LHCN-M2 (cell line): ENCODE measurements at regions not wholly inside any gene's neighbourhood (a gene's known extent, or its start where the extent isn't known, plus 50 kb on each side); places are given as distances from the start of the nearest gene placed in this dataset.
"Not testable (repeated sequence)": the region's sequence is repeated elsewhere in the genome, so short reads cannot be mapped to it uniquely, and the experiment has no call there.

Experiments
- DNase-seq: peaks from one replicate; pipeline ENCODE4 v3.0.0-alpha.2; 2012; ENCODE audit warnings: low read depth

DNA sequence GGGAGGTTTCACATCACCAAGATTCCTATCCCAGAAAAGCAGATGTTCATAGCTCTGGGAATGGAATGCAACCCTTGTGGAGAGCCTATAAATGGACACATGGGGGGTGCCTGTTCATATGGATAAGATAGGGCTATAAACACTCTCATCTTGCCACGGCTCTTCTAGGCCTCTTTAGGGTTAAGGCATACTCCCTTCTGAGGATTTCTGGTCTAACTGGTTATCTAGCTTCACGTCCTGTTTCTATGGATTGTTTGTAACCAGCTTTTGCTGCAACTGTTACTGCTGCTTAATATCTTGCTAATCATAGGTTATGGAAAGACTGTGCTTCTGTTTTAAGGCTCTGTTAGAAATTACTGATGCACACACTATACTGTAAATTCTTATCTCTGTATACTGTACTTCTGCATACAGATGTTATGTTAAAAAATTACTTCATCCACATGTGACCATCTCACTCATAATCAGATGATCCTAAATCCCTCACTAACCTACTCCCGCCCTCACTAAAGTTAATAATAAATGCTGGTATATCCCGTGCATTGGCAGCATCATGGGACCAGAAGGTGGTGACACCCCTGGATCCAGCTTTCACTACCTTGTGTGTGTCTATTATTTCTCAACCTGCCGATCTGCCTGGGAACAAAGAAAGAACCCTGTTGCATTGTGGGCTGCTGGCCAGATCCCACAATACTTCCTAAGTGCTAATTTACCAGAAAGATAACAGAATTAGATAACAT is 68.7 kb downstream of the PRKAB2 start:
- DNase-seq, result not testable (repeated sequence)

DNA sequence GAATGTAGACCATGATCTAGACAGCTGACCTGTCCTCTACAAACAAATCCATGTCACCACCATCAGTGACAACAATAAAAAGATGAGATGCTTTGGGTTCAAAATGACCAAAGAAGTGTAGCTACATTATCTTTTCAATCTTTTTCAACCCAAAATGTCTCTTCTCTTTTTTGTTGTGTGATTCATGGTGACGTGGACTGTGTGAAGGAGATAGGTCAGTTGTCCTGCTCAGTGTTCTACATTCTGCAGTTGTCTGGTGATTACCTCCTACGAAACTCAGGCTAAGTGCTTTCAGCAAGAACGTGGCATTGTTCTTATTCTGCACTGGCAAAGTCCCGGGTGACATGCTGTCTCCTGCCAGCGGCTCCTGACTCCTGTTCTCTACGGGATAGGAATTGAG is 73.1 kb downstream of the PRKAB2 start:
- DNase-seq, result peak; percentile 32

DNA sequence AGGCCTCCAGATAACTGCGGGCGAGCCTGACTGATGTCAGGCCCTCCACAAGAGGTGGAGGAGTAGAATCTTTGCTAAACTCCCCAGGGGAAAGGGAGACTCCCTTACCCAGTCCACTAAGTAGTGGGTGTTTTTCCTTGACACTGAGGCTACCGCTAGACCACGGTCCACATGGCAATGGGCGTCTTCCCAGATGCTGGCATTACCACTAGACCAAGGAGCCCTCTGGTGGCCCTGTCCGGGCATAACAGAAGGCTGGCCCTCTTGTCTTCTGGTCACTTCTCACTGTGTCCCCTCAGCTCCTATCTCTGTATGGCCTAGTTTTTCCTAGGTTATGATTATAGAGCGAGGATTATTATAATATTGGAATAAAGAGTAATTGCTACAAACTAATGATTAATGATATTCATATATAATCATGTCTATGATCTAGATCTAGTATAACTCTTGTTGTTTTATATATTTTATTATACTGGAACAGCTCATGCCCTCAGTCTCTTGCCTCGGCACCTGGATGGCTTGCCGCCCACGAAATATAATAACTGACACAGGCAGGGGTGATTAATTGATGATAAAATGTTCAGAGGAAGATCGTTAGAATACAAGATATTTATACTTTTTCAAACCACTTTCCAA is 73.8 kb downstream of the PRKAB2 start:
- peak; percentile 29 for DNase-seq

DNA sequence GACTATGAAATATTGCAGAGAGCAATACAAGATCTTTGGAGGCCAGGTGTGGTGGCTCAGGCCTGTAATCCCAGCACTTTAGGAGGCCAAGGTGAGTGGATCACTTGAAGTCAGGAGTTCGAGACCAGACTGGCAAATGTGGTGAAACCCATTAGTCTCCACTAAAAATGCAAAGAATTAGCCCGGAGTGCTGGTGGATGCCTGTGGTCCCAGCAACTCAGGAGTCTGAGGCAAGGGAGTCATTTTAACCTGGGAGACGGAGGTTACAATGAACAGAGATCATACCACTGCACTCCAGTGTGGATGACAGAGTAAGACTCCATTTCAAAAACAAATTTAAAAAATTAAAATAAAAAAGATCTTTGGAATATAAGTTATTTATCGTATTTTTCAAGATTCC is 76.6 kb downstream of the PRKAB2 start:
- no peak for DNase-seq

DNA sequence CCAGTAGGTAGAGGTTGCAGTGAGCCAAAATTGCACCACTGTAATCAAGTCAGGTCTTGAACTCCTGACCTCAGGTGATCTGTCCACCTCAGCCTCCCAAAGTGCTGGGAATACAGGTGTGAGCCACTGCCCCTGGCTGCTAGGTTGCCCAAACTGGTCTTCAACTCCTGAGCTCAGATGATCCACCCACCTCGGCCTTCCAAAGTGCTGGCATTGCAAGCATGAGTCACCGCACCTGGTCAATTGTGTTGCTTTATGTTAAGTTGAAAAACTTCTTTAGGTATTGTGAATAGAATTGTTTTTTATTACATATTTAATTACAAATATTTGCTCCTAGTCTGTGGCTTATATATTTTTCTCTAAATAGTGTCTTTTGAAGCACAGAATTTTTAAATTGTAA is 80.5 kb downstream of the PRKAB2 start:
- DNase-seq, result no peak

DNA sequence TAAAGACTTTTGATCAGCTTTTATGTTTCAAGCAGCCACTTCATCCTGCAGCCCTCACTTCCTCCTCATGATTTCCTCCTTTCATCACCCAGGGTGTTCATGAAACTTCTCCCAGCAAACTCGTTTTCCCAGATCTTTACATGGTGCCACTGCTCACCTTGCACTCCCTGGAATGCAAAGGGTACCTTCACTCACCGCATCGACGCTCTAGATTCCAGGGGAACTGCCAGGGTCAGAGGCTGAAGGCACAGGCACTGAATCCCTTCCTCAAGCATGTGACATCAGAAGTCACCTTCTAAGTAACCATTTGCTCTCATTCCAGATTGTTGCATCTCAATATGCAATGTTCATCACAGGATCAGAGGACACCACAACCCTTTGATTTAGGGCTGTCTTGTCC is 82.8 kb downstream of the PRKAB2 start:
- no peak for DNase-seq

DNA sequence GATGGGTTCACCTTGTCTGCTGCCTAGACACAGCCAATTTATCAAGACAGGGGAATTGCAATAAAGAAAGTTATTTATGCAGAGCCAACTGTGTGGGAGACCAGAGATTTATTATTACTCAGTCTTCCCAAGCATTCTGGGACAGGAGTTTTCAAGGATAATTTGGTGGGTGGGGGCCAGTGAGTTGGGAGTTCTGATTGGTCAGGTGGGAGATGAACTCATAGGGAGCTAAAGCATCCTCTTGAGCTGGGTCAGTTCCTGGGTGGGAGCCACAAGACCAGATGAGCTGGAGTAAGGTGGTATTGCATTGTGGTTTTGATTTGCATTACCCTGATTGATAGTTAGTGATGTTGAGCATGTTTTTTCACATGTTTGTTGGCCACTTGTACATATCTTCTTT is 86.1 kb downstream of the PRKAB2 start:
- no peak for DNase-seq

DNA sequence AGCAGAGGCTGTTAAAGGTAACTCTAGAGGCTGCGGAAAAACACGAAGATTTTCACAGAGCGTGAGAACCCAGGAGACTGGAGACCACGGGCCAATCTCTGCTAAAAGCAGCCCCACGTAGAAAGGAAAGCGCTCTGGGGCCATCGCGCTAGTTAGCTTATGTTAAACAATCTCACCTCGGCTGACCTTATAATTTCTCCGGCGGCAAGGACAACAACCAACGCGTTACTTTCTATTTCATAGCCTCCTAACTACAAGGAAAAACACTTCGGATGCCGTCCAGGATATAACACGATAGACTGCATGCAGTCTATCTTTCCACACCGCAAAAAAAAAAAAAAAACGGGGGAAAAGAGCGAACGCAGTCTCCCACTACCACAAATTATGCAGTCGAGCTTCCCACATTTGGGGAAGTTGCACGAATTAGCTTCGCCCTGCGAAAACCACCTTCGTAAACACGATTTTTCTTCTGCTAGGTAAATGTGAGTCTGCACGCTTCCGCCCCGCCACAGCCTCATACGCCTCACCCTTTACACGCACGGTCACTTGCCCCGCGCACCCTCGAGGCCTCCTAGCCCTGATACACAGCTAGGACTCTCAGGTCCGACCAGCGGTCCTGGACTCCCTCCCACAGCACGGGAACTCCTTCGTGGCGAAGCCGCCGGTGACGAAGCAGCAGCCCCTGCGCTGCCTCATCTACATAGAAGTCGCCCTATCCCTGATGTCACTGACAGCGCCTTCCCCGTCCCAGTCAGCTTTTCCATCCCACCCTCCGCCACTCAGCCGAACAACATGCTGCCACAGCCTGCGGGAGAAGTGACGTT is 87.8 kb downstream of the PRKAB2 start:
- DNase-seq, result peak; percentile 94

DNA sequence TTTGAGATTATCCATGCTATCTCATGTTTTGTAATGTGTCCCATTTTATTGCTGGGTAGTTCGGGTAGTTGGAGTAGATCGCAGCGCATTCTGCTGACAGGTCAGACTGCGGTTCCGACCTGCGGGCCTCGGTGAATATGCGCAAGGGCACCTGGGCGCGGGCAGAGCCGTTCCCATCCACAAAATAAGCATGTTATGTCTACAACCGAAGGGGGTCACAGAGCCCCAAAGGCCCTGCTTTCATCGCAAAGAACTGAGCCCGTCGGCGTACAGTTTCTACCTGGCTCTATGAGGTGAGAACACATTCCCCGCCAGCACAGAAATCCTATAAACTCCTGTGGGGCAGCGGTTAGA is 88.4 kb downstream of the PRKAB2 start:
- DNase-seq, result no peak

DNA sequence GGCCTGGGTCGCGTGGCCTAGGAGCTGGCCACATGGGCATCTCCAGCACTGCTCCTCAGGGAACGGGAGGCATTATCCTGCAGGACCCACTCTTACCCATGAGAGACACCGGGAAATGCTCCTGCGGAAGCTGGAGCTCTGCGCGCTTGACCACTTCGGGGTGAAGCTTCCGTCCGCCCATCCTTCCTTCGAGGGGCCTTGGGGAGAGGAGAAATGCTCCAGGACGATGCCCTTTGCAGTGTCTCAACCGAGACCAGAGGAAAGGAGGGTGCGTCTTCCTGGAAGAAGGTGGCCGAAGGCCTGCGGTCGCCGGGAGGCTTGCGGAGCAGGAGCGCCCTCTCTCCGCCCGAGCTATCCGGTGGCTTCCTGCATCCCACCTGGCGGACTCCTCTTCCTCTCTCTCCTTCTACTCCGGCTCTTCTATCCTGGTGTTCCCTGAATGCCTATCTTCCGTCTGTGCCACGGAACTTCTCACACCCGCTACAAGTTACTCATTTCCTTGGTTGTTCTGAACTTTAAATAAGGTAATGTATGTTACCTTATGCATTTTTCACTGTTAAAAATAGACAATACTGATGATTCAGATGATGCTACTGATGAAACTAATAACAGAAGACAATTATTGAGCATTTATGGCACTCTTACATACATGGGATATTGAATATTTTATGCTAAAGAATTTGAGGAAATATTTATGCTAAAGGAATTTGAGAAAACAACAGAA is 91.4 kb downstream of the PRKAB2 start:
- DNase-seq, result no peak

DNA sequence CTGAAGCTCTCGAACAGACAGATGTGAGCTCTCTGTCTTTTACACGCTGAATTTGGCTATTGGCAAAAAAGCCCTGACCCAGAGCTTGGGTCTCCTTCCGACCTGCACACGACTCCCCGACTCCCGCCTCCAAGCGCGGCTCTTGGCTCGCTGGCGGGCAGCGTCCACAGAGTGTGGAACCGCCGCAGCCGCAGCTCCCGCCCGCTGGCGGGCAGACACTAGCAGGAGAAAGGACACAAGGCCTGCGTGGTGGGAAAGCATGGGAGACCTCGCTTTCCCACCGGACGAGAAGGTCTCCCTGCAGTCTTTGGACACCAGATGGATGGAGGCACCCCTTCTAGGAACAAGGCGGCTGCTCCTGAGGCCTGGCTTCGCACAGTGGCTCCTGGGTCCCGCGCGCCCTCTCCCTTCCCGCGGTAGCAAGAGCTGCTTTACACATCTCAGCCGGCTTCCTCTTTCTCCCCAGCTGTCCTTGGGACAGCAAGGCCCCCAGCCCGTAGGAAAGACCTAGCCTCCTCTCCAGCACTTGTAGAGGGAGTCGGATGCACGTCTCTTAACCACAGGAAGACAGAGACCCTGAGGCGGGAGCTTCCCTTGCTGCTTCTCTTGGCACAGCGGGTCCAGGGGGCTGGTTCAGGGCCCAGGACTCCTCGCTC is 92.1 kb downstream of the PRKAB2 start:
- no peak for DNase-seq

DNA sequence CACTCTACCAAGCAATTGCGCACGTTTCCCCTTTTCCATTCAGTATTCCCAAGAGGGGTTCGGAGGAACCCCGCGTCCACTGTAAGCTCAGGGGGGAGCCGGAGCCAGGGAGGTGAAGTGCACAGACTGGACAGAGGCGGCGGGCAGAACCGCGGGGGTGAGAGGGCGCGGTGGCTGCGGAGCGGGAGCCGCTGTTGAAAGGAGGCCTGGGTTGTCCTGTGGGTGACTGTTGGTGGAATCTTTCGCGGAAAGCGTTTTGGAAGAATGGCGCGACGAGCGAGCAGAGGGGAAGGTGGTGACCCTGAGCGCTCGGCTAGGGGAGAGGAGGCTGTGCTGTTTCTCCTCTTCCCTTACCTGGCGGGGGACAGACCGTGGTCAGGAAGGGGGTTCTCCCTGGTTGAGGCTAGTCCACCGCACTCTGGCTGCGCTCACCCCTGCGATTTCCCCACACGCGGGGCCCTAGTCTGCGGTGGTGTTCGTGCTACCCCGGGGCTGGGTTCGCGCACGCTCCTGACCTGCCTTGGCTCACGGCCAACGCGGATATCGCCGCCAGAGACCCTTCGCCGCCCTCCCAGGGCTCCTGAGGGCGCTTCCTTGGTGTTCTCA is 92.8 kb downstream of the PRKAB2 start:
- no peak for DNase-seq

DNA sequence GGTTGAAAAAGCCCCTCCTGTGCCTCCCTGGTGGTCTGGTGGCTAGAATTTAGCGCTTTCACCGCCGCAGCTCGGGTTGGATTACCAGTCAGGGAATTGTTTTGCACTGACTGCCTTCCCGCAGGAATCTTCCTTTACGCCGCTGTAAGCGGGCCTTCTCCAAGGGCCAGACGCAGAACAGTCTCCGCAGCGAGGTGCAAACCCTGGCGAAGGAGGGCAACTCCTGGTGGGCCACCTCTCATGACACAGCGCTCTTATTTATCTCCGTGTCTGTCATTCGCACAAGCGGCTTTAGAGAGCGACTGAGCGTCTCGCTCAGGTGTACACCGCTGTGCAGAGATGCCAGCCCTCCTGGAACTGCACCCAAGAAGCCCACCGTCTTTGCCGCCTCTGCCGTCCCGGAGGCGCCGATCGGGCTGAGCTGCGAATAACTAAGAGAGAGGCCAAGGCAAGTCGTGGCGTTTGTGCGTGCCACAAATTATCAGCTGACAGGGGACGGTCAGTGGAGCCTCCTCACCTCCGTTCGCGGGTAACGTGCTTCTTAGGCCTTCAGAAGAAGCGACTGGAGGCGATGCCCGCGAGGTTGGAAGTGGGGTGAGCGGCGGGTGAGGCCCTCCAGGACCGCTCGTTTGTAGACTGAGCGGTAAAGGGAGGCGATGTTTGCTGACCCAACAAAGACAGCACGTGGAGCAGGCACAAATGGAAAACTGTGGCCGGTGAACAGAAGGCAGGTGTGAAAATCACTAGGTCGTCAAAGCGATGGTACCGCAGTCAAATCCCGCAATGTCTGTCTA is 93.5 kb downstream of the PRKAB2 start:
- no peak for DNase-seq

DNA sequence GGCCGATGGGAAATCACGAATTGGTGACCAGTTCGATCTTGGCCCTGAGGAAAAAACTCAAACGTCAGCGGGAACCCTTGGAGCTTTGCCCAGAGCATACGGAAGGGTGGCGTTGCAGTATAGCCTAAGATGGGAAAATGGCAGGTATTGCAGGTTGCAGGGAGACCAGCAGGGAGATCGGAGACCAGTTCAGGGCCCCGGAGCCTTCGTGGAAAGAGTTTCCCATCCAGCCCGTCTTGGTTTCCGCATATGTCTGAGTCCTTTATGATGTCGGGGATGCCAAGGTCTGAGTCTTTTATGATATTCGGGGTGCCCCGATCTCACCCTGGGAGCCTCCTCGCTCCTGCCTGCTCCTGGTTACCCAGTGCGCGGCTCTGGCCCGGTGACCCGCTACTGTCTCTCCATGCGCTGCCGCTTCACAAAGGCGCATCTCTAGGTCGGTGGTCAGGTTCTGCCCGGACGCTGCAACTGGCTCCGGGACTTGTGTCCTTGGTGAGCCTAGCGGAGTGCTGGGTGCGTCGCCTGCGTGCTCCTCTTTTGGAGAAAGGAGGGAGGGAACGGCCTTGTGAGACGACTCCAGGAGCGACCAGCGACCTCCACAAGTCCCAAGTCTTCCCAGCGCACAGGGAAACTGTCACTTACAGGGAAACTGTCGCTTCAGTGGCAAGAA is 94.2 kb downstream of the PRKAB2 start:
- DNase-seq, result no peak

DNA sequence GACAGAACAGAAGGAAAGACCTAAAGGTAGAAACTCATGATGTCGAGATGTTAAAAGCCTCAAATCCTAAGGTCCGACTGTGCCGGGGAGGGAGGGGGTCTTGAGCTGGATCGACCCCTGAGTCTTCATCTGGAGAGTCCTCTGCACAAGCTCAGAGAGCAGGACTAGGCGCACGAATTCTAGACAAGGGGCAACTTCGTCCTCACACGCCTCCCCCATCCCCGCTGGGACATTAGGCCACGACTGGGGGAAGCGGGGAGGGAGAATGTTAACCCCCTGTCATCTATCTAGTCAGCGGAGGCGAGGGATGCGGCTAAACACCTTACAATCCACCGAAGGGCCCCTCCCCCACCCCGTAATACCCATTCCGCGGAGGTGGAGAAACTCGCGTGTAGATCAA is 94.7 kb downstream of the PRKAB2 start:
- DNase-seq, result no peak

DNA sequence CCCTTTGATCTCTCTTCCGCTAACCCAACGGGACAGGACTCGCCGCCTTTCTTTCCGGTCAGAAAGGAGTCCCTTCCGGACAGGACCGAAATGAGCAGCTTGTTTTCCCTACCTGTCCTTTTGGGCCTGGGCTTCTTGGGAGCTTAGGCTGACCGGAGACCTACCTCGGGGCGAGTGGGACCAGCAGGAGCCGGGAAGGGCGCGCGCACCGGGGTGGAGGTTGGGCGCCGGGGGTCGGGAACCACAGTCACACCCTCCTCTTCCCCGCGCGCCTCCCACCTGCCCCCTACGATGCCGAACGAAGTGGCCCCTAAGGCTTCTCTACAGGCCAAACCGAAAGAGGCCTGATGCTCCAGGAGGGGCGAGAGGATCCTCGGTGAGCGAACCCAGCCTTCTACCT is 95.2 kb downstream of the PRKAB2 start:
- DNase-seq, result no peak

DNA sequence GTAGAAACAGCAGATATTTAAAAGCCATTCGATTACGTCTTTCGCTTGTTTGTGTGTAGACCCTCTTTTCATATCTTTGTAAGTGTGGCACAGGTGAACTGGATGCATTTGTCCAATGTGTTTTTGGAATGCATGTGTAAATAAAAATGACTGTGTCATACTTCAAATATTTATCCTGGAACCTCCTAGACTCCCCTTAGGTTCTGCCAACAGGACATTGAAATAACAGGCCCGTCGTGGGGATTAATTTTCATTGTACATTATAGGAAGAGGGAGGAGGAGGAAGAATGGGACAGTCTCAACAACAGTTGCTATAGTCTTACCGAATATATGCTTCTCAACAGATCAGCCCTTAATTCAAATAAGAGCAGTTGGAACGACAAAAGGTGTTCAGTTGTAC is 95.8 kb downstream of the PRKAB2 start:
- no peak for DNase-seq

DNA sequence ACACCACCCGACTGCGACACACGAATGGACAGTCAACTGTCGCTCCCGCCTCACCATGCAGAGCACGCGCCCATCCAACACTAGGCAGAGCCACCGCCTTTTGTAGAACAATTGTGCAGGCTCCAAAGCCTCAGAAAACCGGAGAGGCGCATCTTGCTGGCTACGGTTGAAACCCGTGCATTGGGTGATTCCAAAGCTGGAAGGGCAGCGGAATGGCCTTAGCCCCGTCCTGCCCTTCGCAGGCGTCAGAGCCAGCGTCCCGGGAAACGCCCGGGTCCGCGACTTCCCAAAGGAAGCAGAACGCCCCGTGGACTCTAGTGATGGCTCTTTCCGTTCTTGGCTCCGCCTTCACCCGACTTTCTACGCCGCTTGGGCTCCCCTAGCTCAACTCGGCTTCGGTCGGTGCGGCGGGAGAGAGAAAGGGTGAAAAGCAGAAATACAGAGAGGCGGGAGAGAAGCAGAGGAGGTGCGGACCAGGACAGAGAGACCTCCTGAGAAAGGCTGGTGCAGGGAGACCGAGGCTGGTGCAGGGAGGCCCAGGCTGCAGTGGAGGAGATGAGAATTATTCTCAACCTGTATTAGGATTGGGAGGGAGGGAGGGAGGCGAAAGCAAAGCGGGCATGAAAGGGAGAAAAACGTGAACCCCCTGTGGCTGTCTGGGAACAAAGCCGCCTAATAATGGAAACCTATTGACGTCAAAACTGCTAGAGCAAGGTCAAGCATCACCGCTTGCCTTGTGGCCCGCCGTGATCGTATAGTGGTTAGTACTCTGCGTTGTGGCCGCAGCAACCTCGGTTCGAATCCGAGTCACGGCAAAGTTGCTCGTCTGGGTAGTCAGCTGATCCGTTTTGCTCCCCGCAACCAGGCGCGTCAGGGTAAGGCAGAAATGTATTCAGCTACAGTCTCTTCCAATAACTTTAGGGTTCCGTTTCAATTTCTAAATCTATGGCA is 99.5 kb downstream of the PRKAB2 start:
- DNase-seq, result no peak

DNA sequence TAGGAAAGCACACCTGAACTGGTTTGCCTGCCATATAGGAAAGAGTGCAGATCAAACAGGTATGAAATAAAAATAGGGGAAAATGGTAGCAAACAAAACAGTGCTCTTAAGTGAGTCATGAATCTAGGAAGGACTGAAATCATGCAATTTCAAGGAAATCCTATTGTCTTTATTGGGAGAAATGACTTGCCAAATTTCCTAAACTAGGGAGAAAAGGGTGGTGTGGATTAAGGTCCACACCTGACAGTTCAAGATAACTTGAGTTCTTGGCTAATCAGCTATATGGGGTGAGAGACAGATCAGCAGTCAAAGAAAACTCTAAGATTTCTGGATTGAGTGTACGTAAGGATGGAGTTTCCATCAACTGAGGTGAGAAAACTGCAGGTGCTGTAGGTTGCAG is 101.1 kb downstream of the PRKAB2 start:
- DNase-seq, result no peak
